Tibial nerve (tissue), 4 donors: ENCODE measurements at regions not wholly inside any gene's neighbourhood (a gene's known extent, or its start where the extent isn't known, plus 50 kb on each side); places are given as distances from the start of the nearest gene placed in this dataset.

Experiments used
- DNase-seq, 2 donors: peaks; one replicate each; pipeline ENCODE4 v3.0.0-alpha.2; 2019; ENCODE audit warnings: low spot score in 2 of 2
- H3K27ac ChIP-seq, 4 donors: fragments of 200-600 bp; sonication (generic) in 3 of 4; one replicate each; pipeline ENCODE4 v1.5.1; 2017 to 2019; ENCODE audit warnings: mild to moderate bottlenecking in 1 of 4
- H3K27me3 ChIP-seq, 2 donors: fragments of 200-600 bp; sonication (generic) in 1 of 2; one replicate each; pipeline versions ENCODE4 v1.5.1 to v1.6.0; 2017 to 2019
- H3K36me3 ChIP-seq, 3 donors: fragments of 200-600 bp; sonication (generic); one replicate each; pipeline ENCODE4 v1.5.1; 2018 to 2019
- H3K4me1 ChIP-seq, 4 donors: fragments of 200-600 bp; sonication (generic) in 3 of 4; one replicate each; pipeline ENCODE4 v1.5.1; 2017 to 2019
- H3K4me3 ChIP-seq, 4 donors: fragments of 200-600 bp; sonication (generic) in 3 of 4; one replicate each; pipeline ENCODE4 v1.5.1; 2017 to 2019; ENCODE audit warnings: mild to moderate bottlenecking in 1 of 4, moderate library complexity in 1 of 4
- H3K9me3 ChIP-seq, 4 donors: fragments of 200-600 bp; sonication (generic) in 3 of 4; one replicate each; pipeline ENCODE4 v1.5.1; 2017 to 2019
- EP300 ChIP-seq, 2 donors: sonication (generic); formaldehyde crosslinking; IDR thresholded peaks; one replicate each; pipeline ENCODE4 v1.6.1; 2017; ENCODE audit warnings: antibody characterized with exemption in 2 of 2, mild to moderate bottlenecking in 1 of 2
- POLR2A ChIP-seq, 2 donors: fragments of 450-650 bp; IDR thresholded peaks; one replicate each; pipeline ENCODE4 v1.6.1; 2017; ENCODE audit warnings: antibody characterized with exemption in 2 of 2, mild to moderate bottlenecking in 2 of 2, moderate library complexity in 2 of 2
- WGBS, 2 donors: methylation state at CpG; one replicate each; pipeline ENCODE4 v1.1.5; 2018; 5-methylcytosine and 5-hydroxymethylcytosine counted together
- TF ChIP-seq, protein P1 (sequence below), 5 experiments: fragments of 200-600 bp in 3 of 5; fragments of 450-650 bp in 2 of 5; sonication (generic) in 3 of 5; IDR thresholded peaks; one replicate each; pipeline ENCODE4 v1.5.1; 2016 to 2019; ENCODE audit warnings: antibody characterized with exemption in 5 of 5, mild to moderate bottlenecking in 3 of 5, moderate library complexity in 2 of 5

DNA sequence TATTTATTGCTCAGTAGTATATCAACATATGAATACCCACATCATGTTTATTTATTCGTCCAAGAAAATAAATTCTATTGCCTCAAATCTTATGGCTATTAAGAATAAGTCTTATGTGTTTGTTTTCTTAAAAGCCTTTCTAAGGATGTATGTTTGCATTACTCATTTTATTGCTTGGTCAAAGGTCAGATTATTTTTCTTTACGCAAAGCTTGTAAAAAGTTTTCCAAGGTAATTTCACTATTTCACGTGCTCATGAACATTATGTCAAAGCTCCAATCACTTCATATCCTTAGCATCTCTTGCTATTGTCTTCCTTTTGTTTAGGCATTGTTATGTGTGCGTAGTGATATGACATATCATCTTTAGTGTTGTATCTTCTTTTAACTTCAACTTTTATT, 258.5 kb upstream of the FSTL5 start:
- DNase-seq = no peak
- no peak overlapping the region for H3K27ac ChIP-seq
- WGBS, 2 donors = 80 to 87% methylated on average over 4 of the region's 4 CpGs
- no peak for TF ChIP-seq POLR2A (IDR thresholded peaks at IDR 0.05)
- TF ChIP-seq, protein P1, sequence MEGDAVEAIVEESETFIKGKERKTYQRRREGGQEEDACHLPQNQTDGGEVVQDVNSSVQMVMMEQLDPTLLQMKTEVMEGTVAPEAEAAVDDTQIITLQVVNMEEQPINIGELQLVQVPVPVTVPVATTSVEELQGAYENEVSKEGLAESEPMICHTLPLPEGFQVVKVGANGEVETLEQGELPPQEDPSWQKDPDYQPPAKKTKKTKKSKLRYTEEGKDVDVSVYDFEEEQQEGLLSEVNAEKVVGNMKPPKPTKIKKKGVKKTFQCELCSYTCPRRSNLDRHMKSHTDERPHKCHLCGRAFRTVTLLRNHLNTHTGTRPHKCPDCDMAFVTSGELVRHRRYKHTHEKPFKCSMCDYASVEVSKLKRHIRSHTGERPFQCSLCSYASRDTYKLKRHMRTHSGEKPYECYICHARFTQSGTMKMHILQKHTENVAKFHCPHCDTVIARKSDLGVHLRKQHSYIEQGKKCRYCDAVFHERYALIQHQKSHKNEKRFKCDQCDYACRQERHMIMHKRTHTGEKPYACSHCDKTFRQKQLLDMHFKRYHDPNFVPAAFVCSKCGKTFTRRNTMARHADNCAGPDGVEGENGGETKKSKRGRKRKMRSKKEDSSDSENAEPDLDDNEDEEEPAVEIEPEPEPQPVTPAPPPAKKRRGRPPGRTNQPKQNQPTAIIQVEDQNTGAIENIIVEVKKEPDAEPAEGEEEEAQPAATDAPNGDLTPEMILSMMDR (IDR thresholded peaks at IDR 0.05) = no peak
- no peak for TF ChIP-seq EP300 (IDR thresholded peaks at IDR 0.05)
- no peaks in the 10 kb centered on the region for H3K4me1 ChIP-seq
- H3K36me3 ChIP-seq = no peaks in the 10 kb centered on the region
- no peaks in the 10 kb centered on the region for H3K9me3 ChIP-seq
- H3K4me3 ChIP-seq = no peak overlapping the region
- no peaks in the 10 kb centered on the region for H3K27me3 ChIP-seq

DNA sequence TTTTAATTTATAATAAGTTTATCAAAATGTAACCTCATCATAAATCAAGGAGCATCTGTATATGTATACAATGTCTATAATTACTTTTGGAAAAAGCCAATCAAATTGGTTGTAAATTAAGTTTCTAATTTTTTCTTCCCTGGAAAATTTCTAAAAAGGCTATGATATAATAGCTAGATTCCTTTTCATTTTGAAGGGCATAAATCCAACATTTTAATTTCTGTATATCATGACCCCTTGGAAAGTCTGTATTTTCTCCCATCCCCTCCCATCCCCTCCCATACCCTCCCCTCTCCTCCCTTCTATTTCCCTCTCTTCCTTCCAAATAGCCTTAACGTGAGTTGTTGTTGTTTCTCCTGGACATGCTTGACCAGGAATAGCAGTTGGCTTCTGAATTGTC, 247.1 kb upstream of the FSTL5 start:
- no peak overlapping the region for H3K4me3 ChIP-seq
- no peak for DNase-seq
- H3K27me3 ChIP-seq = no peaks in the 10 kb centered on the region
- no peak for TF ChIP-seq EP300 (IDR thresholded peaks at IDR 0.05)
- no peak for TF ChIP-seq POLR2A (IDR thresholded peaks at IDR 0.05)
- TF ChIP-seq, protein P1 (IDR thresholded peaks at IDR 0.05) = no peak
- no peaks in the 10 kb centered on the region for H3K36me3 ChIP-seq
- 2 to 16% methylated on average over 1 of the region's 1 CpG for WGBS, 2 donors
- no peak overlapping the region for H3K27ac ChIP-seq
- H3K9me3 ChIP-seq = no peaks in the 10 kb centered on the region
- H3K4me1 ChIP-seq = no peaks in the 10 kb centered on the region

DNA sequence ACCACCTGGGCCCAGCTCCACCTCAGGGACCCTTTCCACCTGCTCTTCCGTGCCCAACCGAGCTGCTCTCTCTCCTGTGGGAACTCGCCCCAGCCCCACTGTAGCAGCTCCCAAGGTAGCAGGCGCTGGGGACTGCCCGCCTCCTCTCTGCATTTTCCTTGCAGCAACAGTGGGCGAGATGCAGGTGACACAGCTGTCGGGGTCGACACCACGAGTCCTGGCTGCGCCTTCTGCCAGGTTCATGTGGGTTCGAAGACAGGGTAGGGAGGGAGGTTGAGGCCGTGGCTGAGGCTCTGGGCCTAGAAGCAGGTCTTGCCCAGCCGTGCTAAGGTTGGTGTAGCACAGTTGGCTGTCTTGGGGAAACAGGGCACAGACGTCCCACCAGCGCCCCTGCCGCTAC, 245.2 kb upstream of the FSTL5 start:
- Histone ChIP-seq H3K4me1 (no peaks in the 10 kb centered on the region), H3K9me3 (no peaks in the 10 kb centered on the region), H3K27me3 (no peaks in the 10 kb centered on the region), H3K36me3 (no peaks in the 10 kb centered on the region), H3K27ac (no peak overlapping the region), H3K4me3 (no peak overlapping the region)
- no peak for DNase-seq
- WGBS, 2 donors = 94 to 97% methylated on average over 16 of the region's 16 CpGs
- TF ChIP-seq EP300 (IDR thresholded peaks at IDR 0.05) = no peak
- no peak for TF ChIP-seq POLR2A (IDR thresholded peaks at IDR 0.05)
- TF ChIP-seq, protein P1 (IDR thresholded peaks at IDR 0.05) = no peak

DNA sequence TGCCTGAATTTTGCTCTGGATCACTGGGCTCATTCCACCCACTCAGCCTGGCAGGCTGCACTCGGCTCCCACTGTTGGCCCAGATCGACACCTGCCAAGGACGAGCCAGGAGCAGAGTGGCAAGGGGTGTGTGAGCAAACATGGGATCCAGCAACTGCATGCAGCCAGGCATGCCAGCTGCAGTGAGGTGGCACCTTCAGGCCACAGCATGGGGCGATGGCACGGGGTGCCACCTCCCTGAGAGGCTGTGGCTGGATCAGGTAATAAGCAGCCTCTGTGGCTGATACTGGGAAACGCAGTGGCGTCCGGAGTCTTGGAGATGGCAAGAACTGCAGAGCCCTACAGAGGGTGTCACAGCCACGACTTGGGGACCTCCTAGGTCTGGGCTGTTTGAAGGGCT, 244.5 kb upstream of the FSTL5 start:
- H3K9me3 ChIP-seq = no peaks in the 10 kb centered on the region
- DNase-seq = no peak
- no peaks in the 10 kb centered on the region for H3K27me3 ChIP-seq
- no peak overlapping the region for H3K27ac ChIP-seq
- WGBS, 2 donors = 93 to 95% methylated on average over 6 to 9 of the region's 9 CpGs
- TF ChIP-seq POLR2A (IDR thresholded peaks at IDR 0.05) (no peak), EP300 (IDR thresholded peaks at IDR 0.05) (no peak)
- TF ChIP-seq, protein P1 (IDR thresholded peaks at IDR 0.05) = no peak
- H3K4me3 ChIP-seq = no peak overlapping the region
- H3K36me3 ChIP-seq = no peaks in the 10 kb centered on the region
- no peaks in the 10 kb centered on the region for H3K4me1 ChIP-seq

DNA sequence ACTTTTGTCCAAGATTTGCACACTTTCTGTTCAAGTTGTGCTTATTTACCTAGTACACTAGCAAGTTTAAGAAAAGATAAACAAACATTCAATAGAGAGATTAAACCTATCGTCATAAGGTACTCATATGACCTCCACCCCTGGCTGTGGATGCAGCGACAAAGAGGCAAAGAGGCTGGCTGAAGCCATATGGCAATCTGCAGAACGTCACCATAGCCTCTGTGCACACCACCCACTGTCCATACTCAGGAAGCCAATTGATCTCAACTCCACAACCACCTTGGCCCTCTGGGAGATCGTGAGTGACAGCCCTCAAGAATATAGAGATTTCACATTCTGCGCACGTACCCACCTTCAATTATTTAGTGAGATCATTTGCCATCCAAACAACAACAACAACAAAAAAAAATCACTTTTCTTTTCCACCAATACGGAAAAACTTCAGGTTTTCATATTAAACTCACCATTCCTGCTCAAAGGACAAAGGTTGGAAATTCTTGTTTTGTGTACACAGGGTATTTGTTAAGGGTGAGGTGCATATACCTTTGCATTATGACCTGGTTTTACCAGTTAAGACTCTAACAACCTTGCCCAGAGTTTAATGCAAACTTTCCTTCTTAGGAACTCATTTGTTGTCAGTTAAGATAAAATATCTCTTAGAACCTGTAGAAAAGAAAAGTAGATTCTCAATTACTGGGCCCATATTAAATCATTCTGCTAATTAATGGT, 243.0 kb upstream of the FSTL5 start:
- no peaks in the 10 kb centered on the region for H3K4me1 ChIP-seq
- no peak for DNase-seq
- no peaks in the 10 kb centered on the region for H3K9me3 ChIP-seq
- TF ChIP-seq, protein P1 (IDR thresholded peaks at IDR 0.05) = no peak
- TF ChIP-seq POLR2A (IDR thresholded peaks at IDR 0.05) (no peak), EP300 (IDR thresholded peaks at IDR 0.05) (no peak)
- no peaks in the 10 kb centered on the region for H3K27me3 ChIP-seq
- WGBS, 2 donors = 88 to 90% methylated on average over 7 of the region's 7 CpGs
- no peaks in the 10 kb centered on the region for H3K36me3 ChIP-seq
- no peak overlapping the region for H3K27ac ChIP-seq
- no peak overlapping the region for H3K4me3 ChIP-seq
